SKM-1 treated with dmso at 0.1 percent for 144 hours (cell line): ENCODE measurements at regions not wholly inside any gene's neighbourhood (a gene's known extent, or its start where the extent isn't known, plus 50 kb on each side); places are given as distances from the start of the nearest gene placed in this dataset.
A peak's percentile ranks its signal among the peaks of the same experiment; 100 is the strongest.
"Not testable (repeated sequence)": the region's sequence is repeated elsewhere in the genome, so short reads cannot be mapped to it uniquely, and the experiment has no call there.

ENCODE experiments used
- DNase-seq: peaks from one replicate; lab custom pipeline; 2025; ENCODE audit not compliant: unreplicated experiment; lab: John Stamatoyannopoulos, UW

GRCh38 chr10:84921701-84922100 lies 593.3 kb downstream of the CCSER2 start:
- no peak for DNase-seq

GRCh38 chr10:84924131-84924530 lies 595.7 kb downstream of the CCSER2 start:
- DNase-seq: no peak

GRCh38 chr10:84925495-84925894 lies 597.1 kb downstream of the CCSER2 start:
- DNase-seq: no peak

- DNase-seq: peak; percentile 47
Measured at GRCh38 chr10:84933402-84933801, 605.0 kb downstream of the CCSER2 start.

- DNase-seq: no peak
Measured at GRCh38 chr10:84935772-84936171, 607.4 kb downstream of the CCSER2 start.

- no peak for DNase-seq
Measured at GRCh38 chr10:84938117-84938905, 609.9 kb downstream of the CCSER2 start.

- no peak for DNase-seq
Measured at GRCh38 chr10:84943541-84943940, 615.2 kb downstream of the CCSER2 start.

- no peak for DNase-seq
Measured at GRCh38 chr10:84944187-84944586, 615.8 kb downstream of the CCSER2 start.

- DNase-seq: no peak
Measured at GRCh38 chr10:84945791-84946190, 617.4 kb downstream of the CCSER2 start.

- DNase-seq: no peak
Measured at GRCh38 chr10:84946904-84947303, 618.5 kb downstream of the CCSER2 start.

- no peak for DNase-seq
Measured at GRCh38 chr10:84948644-84949043, 620.3 kb downstream of the CCSER2 start.

GRCh38 chr10:84951616-84952015 lies 623.2 kb downstream of the CCSER2 start:
- DNase-seq: no peak

- DNase-seq: no peak
Measured at GRCh38 chr10:84957427-84957826, 629.0 kb downstream of the CCSER2 start.

- no peak for DNase-seq
Measured at GRCh38 chr10:84965468-84965867, 637.1 kb downstream of the CCSER2 start.

- DNase-seq: no peak
Measured at GRCh38 chr10:84966708-84967441, 638.5 kb downstream of the CCSER2 start.

- not testable (repeated sequence) for DNase-seq
Measured at GRCh38 chr10:84969297-84969696, 640.9 kb downstream of the CCSER2 start.

GRCh38 chr10:84987039-84987438 lies 658.6 kb downstream of the CCSER2 start:
- DNase-seq: no peak

GRCh38 chr10:84988011-84988410 lies 659.6 kb downstream of the CCSER2 start:
- no peak for DNase-seq

- DNase-seq: no peak
Measured at GRCh38 chr10:84990713-84991112, 662.3 kb downstream of the CCSER2 start.

GRCh38 chr10:84991301-84991700 lies 662.9 kb downstream of the CCSER2 start:
- DNase-seq: no peak

GRCh38 chr10:84993251-84994035 lies 665.1 kb downstream of the CCSER2 start:
- DNase-seq: no peak

GRCh38 chr10:84994722-84995121 lies 666.3 kb downstream of the CCSER2 start:
- DNase-seq: no peak
